Keratinocyte (primary cell): ENCODE measurements at regions not wholly inside any gene's neighbourhood (a gene's known extent, or its start where the extent isn't known, plus 50 kb on each side); places are given as distances from the start of the nearest gene placed in this dataset.

Source experiments
- DNase-seq: peaks from one replicate; pipeline ENCODE4 v3.0.0-alpha.2; 2011; ENCODE audit warnings: low read depth, missing footprints, low spot score
- FAIRE-seq: peaks from 2 replicates; lab custom pipeline; 2011; peaks lifted over from hg19 to GRCh38; lab: Jason Lieb, UNC
- H2AFZ ChIP-seq: 2 replicates; pipeline ENCODE4 v1.6.0; 2012; ENCODE audit warnings: low read length, control low read depth, inconsistent platforms; ENCODE audit not compliant: control insufficient read depth
- H3K27ac ChIP-seq: 2 replicates; pipeline ENCODE4 v1.5.1; 2011; ENCODE audit warnings: low read length; ENCODE audit not compliant: control insufficient read depth, insufficient read depth
- H3K27me3 ChIP-seq: 3 replicates; pipeline ENCODE4 v1.6.0; 2011; ENCODE audit warnings: low read length; ENCODE audit not compliant: control insufficient read depth, insufficient read depth; ENCODE audit errors: extremely low read depth
- H3K36me3 ChIP-seq, 2 experiments: 2 replicates in 1 of 2; 3 replicates in 1 of 2; pipeline ENCODE4 v1.5.1; 2011; ENCODE audit warnings: low read length in 2 of 2, mild to moderate bottlenecking in 1 of 2; ENCODE audit not compliant: control insufficient read depth in 2 of 2, insufficient read depth in 2 of 2; ENCODE audit errors: extremely low read depth in 1 of 2
- H3K4me1 ChIP-seq: 3 replicates; pipeline ENCODE4 v1.5.1; 2011; ENCODE audit warnings: low read length; ENCODE audit not compliant: control insufficient read depth, insufficient read depth; ENCODE audit errors: extremely low read depth
- H3K4me2 ChIP-seq: 3 replicates; pipeline ENCODE4 v1.6.0; 2011; ENCODE audit warnings: low read depth, low read length; ENCODE audit not compliant: control insufficient read depth, insufficient read depth; ENCODE audit errors: extremely low read depth
- H3K4me3 ChIP-seq, 3 experiments: fragments of 200-600 bp in 1 of 3; sonication (generic) in 1 of 3; 2 replicates in 2 of 3; 3 replicates in 1 of 3; pipeline ENCODE4 v1.5.1; 2011 to 2016; ENCODE audit warnings: low read length in 3 of 3, mild to moderate bottlenecking in 3 of 3, control low read depth in 2 of 3, inconsistent platforms in 1 of 3, low read depth in 1 of 3, mixed read lengths in 1 of 3, mixed run types in 1 of 3, moderate library complexity in 1 of 3; ENCODE audit not compliant: control insufficient read depth in 2 of 3, insufficient read depth in 2 of 3; ENCODE audit errors: extremely low read depth in 1 of 3
- H3K79me2 ChIP-seq: 2 replicates; pipeline ENCODE4 v1.6.0; 2012; ENCODE audit warnings: low read length; ENCODE audit not compliant: control insufficient read depth, insufficient read depth
- H3K9ac ChIP-seq: 3 replicates; pipeline ENCODE4 v1.6.0; 2011; ENCODE audit warnings: low read length; ENCODE audit not compliant: control insufficient read depth, insufficient read depth; ENCODE audit errors: extremely low read depth
- H3K9me1 ChIP-seq: 3 replicates; pipeline ENCODE4 v1.6.0; 2011; ENCODE audit warnings: low read length; ENCODE audit not compliant: control insufficient read depth, insufficient read depth; ENCODE audit errors: extremely low read depth
- H3K9me3 ChIP-seq: 2 replicates; pipeline ENCODE4 v1.5.1; 2012; ENCODE audit warnings: low read depth, low read length; ENCODE audit not compliant: control insufficient read depth
- H4K20me1 ChIP-seq: 3 replicates; pipeline ENCODE4 v1.6.0; 2011; ENCODE audit warnings: low read length; ENCODE audit not compliant: control insufficient read depth, insufficient read depth; ENCODE audit errors: extremely low read depth
- CTCF ChIP-seq, 3 experiments: IDR thresholded peaks in 1 of 3; conservative IDR thresholded peaks in 1 of 3; optimal IDR thresholded peaks in 1 of 3; 2 replicates in 2 of 3; 3 replicates in 1 of 3; pipeline versions ENCODE3 to v1.5.1; 2011; ENCODE audit warnings: low read length in 3 of 3, mild to moderate bottlenecking in 3 of 3, moderate library complexity in 2 of 3, control low read depth in 1 of 3, inconsistent platforms in 1 of 3; ENCODE audit not compliant: insufficient read depth in 2 of 3; ENCODE audit errors: extremely low read depth in 1 of 3
- EZH2 ChIP-seq: IDR thresholded peaks from one replicate; pipeline ENCODE4 v1.6.1; 2012; ENCODE audit warnings: inconsistent platforms, mild to moderate bottlenecking, low read length, moderate library complexity
- dilution Hi-C: fragments of 300-500 bp; cut with MboI; formaldehyde crosslinking; loops from one replicate; pipeline ENCODE4 v1.7.0; 2020; ENCODE audit warnings: low sequenced_read_pairs; ENCODE audit not compliant: extremely low pct_ligation_motif_present

DNA sequence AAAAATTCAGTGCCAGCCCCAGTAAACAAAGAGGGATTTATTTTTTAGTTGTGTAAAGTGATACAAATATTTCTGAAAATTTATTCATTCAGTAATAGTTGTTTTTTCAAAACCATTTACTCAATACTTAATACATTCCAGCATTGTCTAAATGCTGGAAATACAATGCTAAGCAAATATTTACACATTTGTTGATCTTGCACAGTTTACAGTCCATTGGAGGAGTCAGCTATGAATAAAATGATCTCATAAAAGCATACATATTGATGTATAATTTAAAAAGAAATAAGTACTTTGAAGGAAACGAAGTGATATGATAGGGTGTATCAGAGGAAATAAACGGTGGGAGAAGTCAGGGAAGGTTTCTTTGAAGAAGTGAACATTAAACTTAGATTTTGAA is 1942.1 kb upstream of the ADGRL3 start:
- TF ChIP-seq EZH2 (no peak), CTCF (optimal IDR thresholded peaks at IDR 0.05 in 1 of 3, IDR thresholded peaks at IDR 0.05 in 1 of 3, conservative IDR thresholded peaks at IDR 0.05 in 1 of 3; ENCODE audit: extremely low read depth in 1 of 3, insufficient read depth in 2 of 3, low read length in 3 of 3) (no peak)
- dilution Hi-C loops = no loop called here
- Histone ChIP-seq H3K27me3 (no peaks in the 10 kb centered on the region), H3K79me2 (no peaks in the 10 kb centered on the region), H3K9ac (no peak overlapping the region), H3K9me1 (no peaks in the 10 kb centered on the region), H3K27ac (no peak overlapping the region), H2AFZ (no peak overlapping the region), H3K4me3 (no peak overlapping the region), H3K4me2 (no peak overlapping the region), H4K20me1 (no peaks in the 10 kb centered on the region), H3K36me3 (no peaks in the 10 kb centered on the region), H3K9me3 (no peaks in the 10 kb centered on the region), H3K4me1 (no peaks in the 10 kb centered on the region)
- DNase-seq (no peak), FAIRE-seq (no peak)

GRCh38 chr4:59307609-59308008 is 1892.5 kb upstream of the ADGRL3 start:
- Histone ChIP-seq H2AFZ (no peak overlapping the region), H3K27me3 (no peaks in the 10 kb centered on the region), H3K4me1 (no peaks in the 10 kb centered on the region), H3K36me3 (no peaks in the 10 kb centered on the region), H3K9me1 (no peaks in the 10 kb centered on the region), H3K79me2 (no peaks in the 10 kb centered on the region), H3K4me2 (no peak overlapping the region), H3K27ac (no peak overlapping the region), H4K20me1 (no peaks in the 10 kb centered on the region), H3K4me3 (no peak overlapping the region), H3K9me3 (no peaks in the 10 kb centered on the region), H3K9ac (no peak overlapping the region)
- no peak for TF ChIP-seq EZH2
- no peak for TF ChIP-seq CTCF (optimal IDR thresholded peaks at IDR 0.05 in 1 of 3, IDR thresholded peaks at IDR 0.05 in 1 of 3, conservative IDR thresholded peaks at IDR 0.05 in 1 of 3; ENCODE audit: extremely low read depth in 1 of 3, insufficient read depth in 2 of 3, low read length in 3 of 3)
- dilution Hi-C loops = no loop called here
- FAIRE-seq = no peak
- no peak for DNase-seq
